ENCODE measurements at regions not wholly inside any gene's neighbourhood (a gene's known extent, or its start where the extent isn't known, plus 50 kb on each side); places are given as distances from the start of the nearest gene placed in this dataset.
"Not testable (repeated sequence)": the region's sequence is repeated elsewhere in the genome, so short reads cannot be mapped to it uniquely, and the experiment has no call there.

GRCh38 chr9:78871452-78872331 lies 574.8 kb downstream of the PSAT1 start:
- no peak for DNase-seq

GRCh38 chr9:78874061-78874460 lies 577.1 kb downstream of the PSAT1 start:
- no peak for DNase-seq

- no peak for DNase-seq
These were observed 582.6 kb downstream of the PSAT1 start for GRCh38 chr9:78879324-78880100.

GRCh38 chr9:78881295-78881694 lies 584.4 kb downstream of the PSAT1 start:
- DNase-seq = no peak

GRCh38 chr9:78882481-78882880 lies 585.6 kb downstream of the PSAT1 start:
- DNase-seq = no peak

GRCh38 chr9:78884611-78885150 lies 587.8 kb downstream of the PSAT1 start:
- no peak for DNase-seq

- no peak for DNase-seq
These were observed 595.3 kb downstream of the PSAT1 start for GRCh38 chr9:78892182-78892581.

- no peak for DNase-seq
These were observed 595.8 kb downstream of the PSAT1 start for GRCh38 chr9:78892769-78893168.

- no peak for DNase-seq
These were observed 597.0 kb downstream of the PSAT1 start for GRCh38 chr9:78893774-78894401.

GRCh38 chr9:78896479-78896878 lies 599.6 kb downstream of the PSAT1 start:
- DNase-seq = no peak

GRCh38 chr9:78898234-78898633 lies 601.3 kb downstream of the PSAT1 start:
- DNase-seq = no peak

GRCh38 chr9:78899006-78899405 lies 602.1 kb downstream of the PSAT1 start:
- no peak for DNase-seq

- no peak for DNase-seq
These were observed 603.6 kb downstream of the PSAT1 start for GRCh38 chr9:78900500-78900899.

GRCh38 chr9:78902051-78902450 lies 605.1 kb downstream of the PSAT1 start:
- no peak for DNase-seq

GRCh38 chr9:78903581-78903980 lies 606.7 kb downstream of the PSAT1 start:
- no peak for DNase-seq

GRCh38 chr9:78904686-78905085 lies 607.8 kb downstream of the PSAT1 start:
- no peak for DNase-seq

- no peak for DNase-seq
These were observed 608.5 kb downstream of the PSAT1 start for GRCh38 chr9:78905387-78905786.

- no peak for DNase-seq
These were observed 609.2 kb downstream of the PSAT1 start for GRCh38 chr9:78905986-78906755.

GRCh38 chr9:78909566-78909965 lies 612.6 kb downstream of the PSAT1 start:
- DNase-seq = no peak

- not testable (repeated sequence) for DNase-seq
These were observed 620.0 kb downstream of the PSAT1 start for GRCh38 chr9:78916884-78917283.

GRCh38 chr9:78918976-78919375 lies 622.1 kb downstream of the PSAT1 start:
- DNase-seq = no peak

- DNase-seq = no peak
These were observed 622.8 kb downstream of the PSAT1 start for GRCh38 chr9:78919701-78920100.

- no peak for DNase-seq
These were observed 624.4 kb downstream of the PSAT1 start for GRCh38 chr9:78921341-78921740.
